GM18520 (cell line): ENCODE measurements at regions not wholly inside any gene's neighbourhood (a gene's known extent, or its start where the extent isn't known, plus 50 kb on each side); places are given as distances from the start of the nearest gene placed in this dataset.
"Not testable (repeated sequence)": the region's sequence is repeated elsewhere in the genome, so short reads cannot be mapped to it uniquely, and the experiment has no call there.

ENCODE experiments used
- ATAC-seq: cut with Tn5 transposase; IDR thresholded peaks from one replicate; pipeline ENCODE4 v1.9.1; 2021; ENCODE audit not compliant: unreplicated experiment

- ATAC-seq = not testable (repeated sequence)
These were observed 245.2 kb downstream of the SYT10 start for GRCh38 chr12:33194389-33194788.

- ATAC-seq = no peak
These were observed 247.4 kb downstream of the SYT10 start for GRCh38 chr12:33192226-33192625.

- ATAC-seq = no peak
These were observed 252.2 kb downstream of the SYT10 start for GRCh38 chr12:33187409-33187808.

- no peak for ATAC-seq
These were observed 255.5 kb downstream of the SYT10 start for GRCh38 chr12:33184161-33184560.

GRCh38 chr12:33182485-33182884 is 257.1 kb downstream of the SYT10 start:
- no peak for ATAC-seq

- ATAC-seq = no peak
These were observed 258.7 kb downstream of the SYT10 start for GRCh38 chr12:33180918-33181317.

GRCh38 chr12:33166260-33166659 is 269.7 kb upstream of the PKP2 start:
- not testable (repeated sequence) for ATAC-seq

GRCh38 chr12:33156042-33156441 is 259.5 kb upstream of the PKP2 start:
- ATAC-seq = no peak

- ATAC-seq = not testable (repeated sequence)
These were observed 250.7 kb upstream of the PKP2 start for GRCh38 chr12:33147292-33147691.

- no peak for ATAC-seq
These were observed 232.9 kb upstream of the PKP2 start for GRCh38 chr12:33129500-33129899.

- no peak for ATAC-seq
These were observed 229.2 kb upstream of the PKP2 start for GRCh38 chr12:33125755-33126154.

- ATAC-seq = no peak
These were observed 219.7 kb upstream of the PKP2 start for GRCh38 chr12:33116284-33116683.

- no peak for ATAC-seq
These were observed 219.1 kb upstream of the PKP2 start for GRCh38 chr12:33115716-33116115.

GRCh38 chr12:33111850-33112249 is 215.3 kb upstream of the PKP2 start:
- no peak for ATAC-seq

GRCh38 chr12:33107827-33108226 is 211.2 kb upstream of the PKP2 start:
- not testable (repeated sequence) for ATAC-seq

- ATAC-seq = no peak
These were observed 197.0 kb upstream of the PKP2 start for GRCh38 chr12:33093534-33093933.

- ATAC-seq = not testable (repeated sequence)
These were observed 191.3 kb upstream of the PKP2 start for GRCh38 chr12:33087876-33088275.

GRCh38 chr12:33076401-33076800 is 179.8 kb upstream of the PKP2 start:
- not testable (repeated sequence) for ATAC-seq

GRCh38 chr12:33075130-33075766 is 178.7 kb upstream of the PKP2 start:
- not testable (repeated sequence) for ATAC-seq

GRCh38 chr12:33061844-33062243 is 165.3 kb upstream of the PKP2 start:
- no peak for ATAC-seq

GRCh38 chr12:33054371-33054770 is 157.8 kb upstream of the PKP2 start:
- no peak for ATAC-seq

GRCh38 chr12:33052141-33053051 is 155.8 kb upstream of the PKP2 start:
- ATAC-seq = no peak
